A549 (cell line): ENCODE measurements at regions not wholly inside any gene's neighbourhood (a gene's known extent, or its start where the extent isn't known, plus 50 kb on each side); places are given as distances from the start of the nearest gene placed in this dataset.

Experiments
- CTCF ChIP-seq: fragments of >200 bp; sonication (Bioruptor Twin); formaldehyde crosslinking; IDR thresholded peaks from 3 replicates; pipeline ENCODE4 v1.5.1; 2016
- EP300 ChIP-seq, 2 experiments: fragments of >200 bp; sonication (Bioruptor Twin); formaldehyde crosslinking; IDR thresholded peaks; 2 replicates in 1 of 2; 3 replicates in 1 of 2; pipeline ENCODE4 v1.6.1; 2016 to 2017
- HES2 ChIP-seq: fragments of >200 bp; sonication (Bioruptor Twin); formaldehyde crosslinking; IDR thresholded peaks from 2 replicates; pipeline ENCODE4 v1.6.1; 2016
- MAX ChIP-seq: IDR thresholded peaks from 2 replicates; pipeline ENCODE4 v1.6.1; 2012
- POLR2A ChIP-seq: IDR thresholded peaks from 2 replicates; pipeline ENCODE4 v1.6.1; 2012; ENCODE audit warnings: mild to moderate bottlenecking, low read length
- RAD21 ChIP-seq, 2 experiments: fragments of >200 bp in 1 of 2; sonication (Bioruptor Twin) in 1 of 2; formaldehyde crosslinking in 1 of 2; IDR thresholded peaks in 1 of 2; conservative IDR thresholded peaks in 1 of 2; 2 replicates in 1 of 2; 3 replicates in 1 of 2; pipeline ENCODE4 v1.6.1; 2012 to 2018; ENCODE audit warnings: inconsistent platforms in 1 of 2

- TF ChIP-seq RAD21 (conservative IDR thresholded peaks at IDR 0.05 in 1 of 2, IDR thresholded peaks at IDR 0.05 in 1 of 2) (no peak), HES2 (no peak), POLR2A (no peak), MAX (no peak), EP300 (IDR thresholded peaks at IDR 0.05) (no peak), CTCF (no peak)
Observed at GRCh38 chr19:41515015-41515652, 60.8 kb upstream of the CEACAM21 start.
